Gastrocnemius medialis (tissue), 4 donors: ENCODE measurements at regions not wholly inside any gene's neighbourhood (a gene's known extent, or its start where the extent isn't known, plus 50 kb on each side); places are given as distances from the start of the nearest gene placed in this dataset.
"Not testable (repeated sequence)": the region's sequence is repeated elsewhere in the genome, so short reads cannot be mapped to it uniquely, and the experiment has no call there.

Experiments used
- CTCF ChIP-seq, 5 experiments: fragments of 450-650 bp in 3 of 5; fragments of 200-600 bp in 2 of 5; sonication (generic) in 2 of 5; IDR thresholded peaks in 4 of 5; conservative IDR thresholded peaks in 1 of 5; 1 replicate in 4 of 5; 2 replicates in 1 of 5; pipeline ENCODE4 v1.5.1; 2016 to 2019; ENCODE audit warnings: antibody characterized with exemption in 5 of 5, mild to moderate bottlenecking in 3 of 5, moderate library complexity in 3 of 5
- POLR2A ChIP-seq, 2 donors: fragments of 450-650 bp; IDR thresholded peaks; one replicate each; pipeline ENCODE4 v1.6.1; 2017; ENCODE audit warnings: antibody characterized with exemption in 2 of 2, mild to moderate bottlenecking in 2 of 2, moderate library complexity in 2 of 2

- TF ChIP-seq CTCF (IDR thresholded peaks at IDR 0.05 in 4 of 5, conservative IDR thresholded peaks at IDR 0.05 in 1 of 5); POLR2A (IDR thresholded peaks at IDR 0.05): not testable (repeated sequence)
Measured at GRCh38 chr12:86944197-86944819, 688.1 kb upstream of the MGAT4C start.
